Right lobe of liver (tissue), 4 donors: ENCODE measurements at regions not wholly inside any gene's neighbourhood (a gene's known extent, or its start where the extent isn't known, plus 50 kb on each side); places are given as distances from the start of the nearest gene placed in this dataset.

ENCODE experiments used
- POLR2A ChIP-seq: fragments of 450-650 bp; IDR thresholded peaks from one replicate; pipeline ENCODE4 v1.6.1; 2017; ENCODE audit warnings: antibody characterized with exemption, mild to moderate bottlenecking
- TF ChIP-seq, protein P1 (sequence below), 4 donors: fragments of 200-600 bp in 3 of 4; fragments of 450-650 bp in 1 of 4; IDR thresholded peaks; one replicate each; pipeline versions ENCODE4 v1.5.1 to v1.8.0; 2016 to 2022; ENCODE audit warnings: antibody characterized with exemption in 4 of 4, mild to moderate bottlenecking in 2 of 4
- donor health status: DM: no; HTN: no; CAD: no.
- donor health status: DM: no; HTN: no; CAD: no.
- donor health status: DM: no; HTN: yes; CAD: no.

DNA sequence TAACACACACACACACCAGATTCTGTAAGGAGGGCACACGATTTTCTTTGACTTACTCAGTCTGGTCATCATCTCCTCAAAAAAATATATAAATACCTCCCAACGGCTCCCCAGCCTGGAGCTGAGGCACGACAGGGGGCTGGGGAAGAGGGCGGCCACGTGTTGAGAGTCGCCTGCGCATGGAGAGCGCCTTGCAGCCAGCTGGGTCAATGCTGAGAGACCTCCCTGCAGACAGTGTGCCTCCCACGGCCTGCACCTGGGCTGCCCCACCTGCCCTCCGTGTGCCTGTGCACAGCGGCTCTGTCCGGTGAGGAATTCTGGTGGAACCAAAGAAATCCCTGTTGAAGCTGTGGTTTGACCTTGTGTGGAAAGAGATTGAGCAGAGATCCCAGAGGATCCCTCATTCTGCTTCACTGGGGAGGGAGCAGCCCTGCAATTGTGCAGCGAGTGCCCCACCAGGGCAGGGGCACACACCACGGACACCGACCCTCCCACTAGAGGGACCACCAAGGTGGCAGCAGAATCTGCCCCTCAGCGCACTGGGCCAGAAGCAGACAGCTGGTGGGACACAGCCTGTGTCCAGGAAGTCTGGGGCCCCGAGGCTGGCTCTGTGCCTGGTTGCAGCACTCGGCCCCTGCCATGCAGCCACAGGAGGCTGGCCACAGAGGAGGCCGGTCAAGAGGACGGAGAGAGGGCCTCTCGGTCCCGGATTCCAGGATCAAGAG lies 150.5 kb upstream of the PPP2R2D start:
- TF ChIP-seq, protein P1, sequence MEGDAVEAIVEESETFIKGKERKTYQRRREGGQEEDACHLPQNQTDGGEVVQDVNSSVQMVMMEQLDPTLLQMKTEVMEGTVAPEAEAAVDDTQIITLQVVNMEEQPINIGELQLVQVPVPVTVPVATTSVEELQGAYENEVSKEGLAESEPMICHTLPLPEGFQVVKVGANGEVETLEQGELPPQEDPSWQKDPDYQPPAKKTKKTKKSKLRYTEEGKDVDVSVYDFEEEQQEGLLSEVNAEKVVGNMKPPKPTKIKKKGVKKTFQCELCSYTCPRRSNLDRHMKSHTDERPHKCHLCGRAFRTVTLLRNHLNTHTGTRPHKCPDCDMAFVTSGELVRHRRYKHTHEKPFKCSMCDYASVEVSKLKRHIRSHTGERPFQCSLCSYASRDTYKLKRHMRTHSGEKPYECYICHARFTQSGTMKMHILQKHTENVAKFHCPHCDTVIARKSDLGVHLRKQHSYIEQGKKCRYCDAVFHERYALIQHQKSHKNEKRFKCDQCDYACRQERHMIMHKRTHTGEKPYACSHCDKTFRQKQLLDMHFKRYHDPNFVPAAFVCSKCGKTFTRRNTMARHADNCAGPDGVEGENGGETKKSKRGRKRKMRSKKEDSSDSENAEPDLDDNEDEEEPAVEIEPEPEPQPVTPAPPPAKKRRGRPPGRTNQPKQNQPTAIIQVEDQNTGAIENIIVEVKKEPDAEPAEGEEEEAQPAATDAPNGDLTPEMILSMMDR (IDR thresholded peaks at IDR 0.05): no peak
- TF ChIP-seq POLR2A: no peak
